Activated CD4-positive, CD25-positive, alpha-beta regulatory T cell treated with anti-CD3 and anti-CD28 coated beads, Interleukin-2, amount 50 U/mL, for 24 hours (primary cell): ENCODE measurements at regions not wholly inside any gene's neighbourhood (a gene's known extent, or its start where the extent isn't known, plus 50 kb on each side); places are given as distances from the start of the nearest gene placed in this dataset.
"Not testable (repeated sequence)": the region's sequence is repeated elsewhere in the genome, so short reads cannot be mapped to it uniquely, and the experiment has no call there.

Experiments used
- ATAC-seq, 2 donors: fragments of 150-1000 bp; cut with Tn5 transposase; one replicate each; pipeline ENCODE4 v1.10.0; 2021; ENCODE audit warnings: mild to moderate bottlenecking in 1 of 2, moderate library complexity in 1 of 2

- no peak for ATAC-seq
These were observed 413.0 kb downstream of the TSHZ3 start for GRCh38 chr19:30936276-30936675.

- no peak for ATAC-seq
These were observed 414.1 kb downstream of the TSHZ3 start for GRCh38 chr19:30935146-30935545.

- ATAC-seq = not testable (repeated sequence)
These were observed 415.8 kb downstream of the TSHZ3 start for GRCh38 chr19:30933454-30933853.

- no peak for ATAC-seq
These were observed 416.4 kb downstream of the TSHZ3 start for GRCh38 chr19:30932854-30933253.

- ATAC-seq = no peak
These were observed 418.1 kb downstream of the TSHZ3 start for GRCh38 chr19:30930941-30931706.

- ATAC-seq = no peak
These were observed 421.5 kb downstream of the TSHZ3 start for GRCh38 chr19:30927705-30928104.

GRCh38 chr19:30924670-30925069, 424.6 kb downstream of the TSHZ3 start:
- no peak for ATAC-seq

- no peak for ATAC-seq
These were observed 425.1 kb downstream of the TSHZ3 start for GRCh38 chr19:30924069-30924636.

GRCh38 chr19:30923621-30924020, 425.6 kb downstream of the TSHZ3 start:
- ATAC-seq = no peak

- ATAC-seq = no peak
These were observed 426.1 kb downstream of the TSHZ3 start for GRCh38 chr19:30923096-30923495.

- ATAC-seq = no peak
These were observed 429.0 kb downstream of the TSHZ3 start for GRCh38 chr19:30920222-30920621.

- no peak for ATAC-seq
These were observed 429.5 kb downstream of the TSHZ3 start for GRCh38 chr19:30919737-30920136.

GRCh38 chr19:30916238-30916637, 433.0 kb downstream of the TSHZ3 start:
- ATAC-seq = no peak

GRCh38 chr19:30911491-30911890, 437.7 kb downstream of the TSHZ3 start:
- no peak for ATAC-seq

GRCh38 chr19:30910485-30911240, 438.6 kb downstream of the TSHZ3 start:
- no peak for ATAC-seq

GRCh38 chr19:30909216-30909615, 440.0 kb downstream of the TSHZ3 start:
- ATAC-seq = no peak

- no peak for ATAC-seq
These were observed 440.9 kb downstream of the TSHZ3 start for GRCh38 chr19:30908262-30908771.

- ATAC-seq = no peak
These were observed 442.4 kb downstream of the TSHZ3 start for GRCh38 chr19:30906871-30907270.

- ATAC-seq = no peak
These were observed 449.2 kb downstream of the TSHZ3 start for GRCh38 chr19:30900051-30900450.

- no peak for ATAC-seq
These were observed 450.7 kb downstream of the TSHZ3 start for GRCh38 chr19:30898353-30899103.

- ATAC-seq = no peak
These were observed 451.7 kb downstream of the TSHZ3 start for GRCh38 chr19:30897553-30897952.

- no peak for ATAC-seq
These were observed 452.2 kb downstream of the TSHZ3 start for GRCh38 chr19:30897034-30897433.

- no peak for ATAC-seq
These were observed 452.7 kb downstream of the TSHZ3 start for GRCh38 chr19:30896554-30896953.
